Peyer's patch (tissue), 4 donors: ENCODE measurements at regions not wholly inside any gene's neighbourhood (a gene's known extent, or its start where the extent isn't known, plus 50 kb on each side); places are given as distances from the start of the nearest gene placed in this dataset.

Experiments
- POLR2A ChIP-seq, 2 donors: fragments of 450-650 bp; IDR thresholded peaks; one replicate each; pipeline ENCODE4 v1.5.1; 2017; ENCODE audit warnings: antibody characterized with exemption in 2 of 2, mild to moderate bottlenecking in 2 of 2, moderate library complexity in 2 of 2
- TF ChIP-seq, protein P1 (sequence below), 6 experiments: fragments of 450-650 bp in 4 of 6; fragments of 200-600 bp in 2 of 6; sonication (generic) in 1 of 6; IDR thresholded peaks; one replicate each; pipeline ENCODE4 v1.5.1; 2017 to 2019; ENCODE audit warnings: antibody characterized with exemption in 6 of 6, mild to moderate bottlenecking in 3 of 6, moderate library complexity in 1 of 6

DNA sequence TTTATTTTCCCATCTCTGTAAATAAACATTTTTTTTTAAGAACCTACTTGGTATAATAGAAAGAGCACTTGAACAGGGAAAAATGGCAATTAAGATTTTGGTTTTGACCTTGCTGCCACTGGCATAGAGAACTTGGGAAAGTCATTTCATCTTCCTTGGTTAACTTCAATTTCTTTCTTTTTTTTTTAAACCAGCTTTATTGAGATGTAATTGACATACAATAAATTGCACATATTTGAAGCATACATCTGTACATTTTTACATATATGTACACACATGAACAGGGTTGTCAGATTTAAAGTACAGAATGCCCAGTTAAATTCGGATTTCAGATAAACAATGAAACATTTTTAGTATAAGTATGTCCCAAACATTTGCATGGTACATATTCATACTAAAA is 103.0 kb upstream of the RAPGEF2 start:
- no peak for TF ChIP-seq POLR2A (IDR thresholded peaks at IDR 0.05)
- TF ChIP-seq, protein P1, sequence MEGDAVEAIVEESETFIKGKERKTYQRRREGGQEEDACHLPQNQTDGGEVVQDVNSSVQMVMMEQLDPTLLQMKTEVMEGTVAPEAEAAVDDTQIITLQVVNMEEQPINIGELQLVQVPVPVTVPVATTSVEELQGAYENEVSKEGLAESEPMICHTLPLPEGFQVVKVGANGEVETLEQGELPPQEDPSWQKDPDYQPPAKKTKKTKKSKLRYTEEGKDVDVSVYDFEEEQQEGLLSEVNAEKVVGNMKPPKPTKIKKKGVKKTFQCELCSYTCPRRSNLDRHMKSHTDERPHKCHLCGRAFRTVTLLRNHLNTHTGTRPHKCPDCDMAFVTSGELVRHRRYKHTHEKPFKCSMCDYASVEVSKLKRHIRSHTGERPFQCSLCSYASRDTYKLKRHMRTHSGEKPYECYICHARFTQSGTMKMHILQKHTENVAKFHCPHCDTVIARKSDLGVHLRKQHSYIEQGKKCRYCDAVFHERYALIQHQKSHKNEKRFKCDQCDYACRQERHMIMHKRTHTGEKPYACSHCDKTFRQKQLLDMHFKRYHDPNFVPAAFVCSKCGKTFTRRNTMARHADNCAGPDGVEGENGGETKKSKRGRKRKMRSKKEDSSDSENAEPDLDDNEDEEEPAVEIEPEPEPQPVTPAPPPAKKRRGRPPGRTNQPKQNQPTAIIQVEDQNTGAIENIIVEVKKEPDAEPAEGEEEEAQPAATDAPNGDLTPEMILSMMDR (IDR thresholded peaks at IDR 0.05) = no peak
